ENCODE measurements at regions not wholly inside any gene's neighbourhood (a gene's known extent, or its start where the extent isn't known, plus 50 kb on each side); places are given as distances from the start of the nearest gene placed in this dataset.
"Not testable (repeated sequence)": the region's sequence is repeated elsewhere in the genome, so short reads cannot be mapped to it uniquely, and the experiment has no call there.

GRCh38 chr9:26125693-26126092, 447.4 kb upstream of the TUSC1 start (continued):
- TF ChIP-seq YY1 (IDR thresholded peaks at IDR 0.05; ENCODE audit: low read depth, low read length), result no peak

- H3K27me3 ChIP-seq (replicated peaks in 1 of 4; ENCODE audit: control insufficient read depth in 3 of 4, extremely low read depth in 1 of 4, insufficient read depth in 3 of 4, low read length in 3 of 4); H3K4me2 ChIP-seq (ENCODE audit: insufficient read depth in 1 of 2, low read depth in 2 of 2, low read length in 2 of 2); H2BK15ac ChIP-seq (ENCODE audit: low read length); H3K18ac ChIP-seq (ENCODE audit: extremely low read depth, low read length); H3K27ac ChIP-seq (ENCODE audit: low read depth, low read length); H3K9me3 ChIP-seq (ENCODE audit: insufficient read depth in 2 of 2, low read depth in 1 of 2, low read length in 1 of 2); H3K23ac ChIP-seq (ENCODE audit: insufficient read length); H3K14ac ChIP-seq (ENCODE audit: insufficient read length); POLR2A ChIA-PET (ENCODE audit: partially characterized antibody); H2BK5ac ChIP-seq (ENCODE audit: low read depth, low read length); H3K56ac ChIP-seq (replicated peaks; ENCODE audit: insufficient read length, low read depth, low read length); H2AFZ ChIP-seq (ENCODE audit: low read length); H3K23me2 ChIP-seq (ENCODE audit: low read depth, low read length); FAIRE-seq; H3K79me1 ChIP-seq (ENCODE audit: low read depth, low read length); CTCF ChIA-PET (ENCODE audit: partially characterized antibody); H2BK12ac ChIP-seq (ENCODE audit: low read depth, low read length); H3K4me1 ChIP-seq (replicated peaks in 1 of 4; ENCODE audit: control insufficient read depth in 3 of 4, insufficient read depth in 4 of 4, low read length in 3 of 4); H2AK5ac ChIP-seq (ENCODE audit: low read depth, low read length); H4K8ac ChIP-seq (ENCODE audit: extremely low read depth, insufficient read depth, low read length); H3K4me3 ChIP-seq (ENCODE audit: extremely low read depth in 1 of 4, insufficient read depth in 2 of 4, low read depth in 3 of 4, low read length in 4 of 4); H3K9ac ChIP-seq (replicated peaks in 1 of 4; ENCODE audit: extremely low read depth in 1 of 4, low read depth in 3 of 4, low read length in 3 of 4); H4K91ac ChIP-seq (replicated peaks; ENCODE audit: insufficient read length, low read length); H2BK120ac ChIP-seq (replicated peaks; ENCODE audit: low read depth, low read length); H4K20me1 ChIP-seq (replicated peaks in 1 of 2; ENCODE audit: control insufficient read depth in 1 of 2, insufficient read depth in 2 of 2, low read length in 2 of 2); H4K5ac ChIP-seq (ENCODE audit: insufficient read length, low read depth, low read length); H3K79me2 ChIP-seq (ENCODE audit: control insufficient read depth in 1 of 2, insufficient read depth in 2 of 2, low read length in 2 of 2); H2BK20ac ChIP-seq (ENCODE audit: low read length); H3K36me3 ChIP-seq (ENCODE audit: control insufficient read depth in 2 of 4, insufficient read depth in 4 of 4, low read length in 3 of 4); H3K4ac ChIP-seq (replicated peaks; ENCODE audit: insufficient read length, low read depth, low read length); DNase-seq (ENCODE audit: low read depth in 1 of 2, low spot score in 2 of 2): not testable (repeated sequence)
- WGBS, 2 experiments (ENCODE audit: extremely low coverage in 1 of 2, insufficient coverage in 1 of 2, insufficient read length in 1 of 2, insufficient replicate concordance in 2 of 2, low coverage in 1 of 2, low lambda C conversion rate in 2 of 2, missing lambda C conversion rate in 1 of 2), result 100% methylated on average over 2 of the region's 2 CpGs; no CpG with 5 or more reads in 1 of the 2 experiments
Measured at GRCh38 chr9:26116085-26116484, 437.8 kb upstream of the TUSC1 start.
